ENCODE measurements at regions not wholly inside any gene's neighbourhood (a gene's known extent, or its start where the extent isn't known, plus 50 kb on each side); places are given as distances from the start of the nearest gene placed in this dataset.

- Histone ChIP-seq H3K27ac (no peak overlapping the region), H3K4me3 (no peak overlapping the region), H3K36me3 (ENCODE audit: insufficient read depth, low read length) (no peaks in the 10 kb centered on the region), H3K9me3 (ENCODE audit: low read depth, low read length) (no peaks in the 10 kb centered on the region), H3K9ac (ENCODE audit: insufficient read length) (no peak overlapping the region)
- no peak for TF ChIP-seq EZH2 (IDR thresholded peaks at IDR 0.05)
- no peak for TF ChIP-seq FOXP2 (optimal IDR thresholded peaks at IDR 0.05; ENCODE audit: control extremely low read depth, extremely low read length, insufficient read depth)
- TF ChIP-seq POLR2AphosphoS5 (IDR thresholded peaks at IDR 0.05; ENCODE audit: borderline replicate concordance, low read depth, low read length): no peak
- DNase-seq (ENCODE audit: low read depth, low spot score): no peak
These were observed 119.3 kb upstream of the AP1S2 start for GRCh38 chrX:15973946-15974345.

GRCh38 chrX:15973299-15973698 is 118.7 kb upstream of the AP1S2 start:
- Histone ChIP-seq H3K36me3 (ENCODE audit: insufficient read depth, low read length) (no peaks in the 10 kb centered on the region), H3K27ac (no peak overlapping the region), H3K9me3 (ENCODE audit: low read depth, low read length) (no peaks in the 10 kb centered on the region), H3K9ac (ENCODE audit: insufficient read length) (no peak overlapping the region), H3K4me3 (no peak overlapping the region)
- DNase-seq (ENCODE audit: low read depth, low spot score): no peak
- TF ChIP-seq POLR2AphosphoS5 (IDR thresholded peaks at IDR 0.05; ENCODE audit: borderline replicate concordance, low read depth, low read length) (no peak), EZH2 (IDR thresholded peaks at IDR 0.05) (no peak), FOXP2 (optimal IDR thresholded peaks at IDR 0.05; ENCODE audit: control extremely low read depth, extremely low read length, insufficient read depth) (no peak)

GRCh38 chrX:15971696-15972095 is 117.1 kb upstream of the AP1S2 start:
- no peaks in the 10 kb centered on the region for H3K36me3 ChIP-seq (ENCODE audit: insufficient read depth, low read length)
- no peak for TF ChIP-seq POLR2AphosphoS5 (IDR thresholded peaks at IDR 0.05; ENCODE audit: borderline replicate concordance, low read depth, low read length)
- TF ChIP-seq FOXP2 (optimal IDR thresholded peaks at IDR 0.05; ENCODE audit: control extremely low read depth, extremely low read length, insufficient read depth): no peak
- no peak for TF ChIP-seq EZH2 (IDR thresholded peaks at IDR 0.05)
- no peak for DNase-seq (ENCODE audit: low read depth, low spot score)
- H3K27ac ChIP-seq: no peak overlapping the region
- no peaks in the 10 kb centered on the region for H3K9me3 ChIP-seq (ENCODE audit: low read depth, low read length)
- H3K9ac ChIP-seq (ENCODE audit: insufficient read length): no peak overlapping the region
- H3K4me3 ChIP-seq: no peak overlapping the region

GRCh38 chrX:15963858-15964257 is 109.2 kb upstream of the AP1S2 start:
- Histone ChIP-seq H3K4me3 (no peak overlapping the region), H3K36me3 (ENCODE audit: insufficient read depth, low read length) (no peaks in the 10 kb centered on the region), H3K9me3 (ENCODE audit: low read depth, low read length) (no peaks in the 10 kb centered on the region), H3K9ac (ENCODE audit: insufficient read length) (no peak overlapping the region), H3K27ac (no peak overlapping the region)
- TF ChIP-seq EZH2 (IDR thresholded peaks at IDR 0.05): no peak
- TF ChIP-seq POLR2AphosphoS5 (IDR thresholded peaks at IDR 0.05; ENCODE audit: borderline replicate concordance, low read depth, low read length): no peak
- no peak for TF ChIP-seq FOXP2 (optimal IDR thresholded peaks at IDR 0.05; ENCODE audit: control extremely low read depth, extremely low read length, insufficient read depth)
- no peak for DNase-seq (ENCODE audit: low read depth, low spot score)

- no peak for TF ChIP-seq POLR2AphosphoS5 (IDR thresholded peaks at IDR 0.05; ENCODE audit: borderline replicate concordance, low read depth, low read length)
- no peak for TF ChIP-seq EZH2 (IDR thresholded peaks at IDR 0.05)
- no peak for TF ChIP-seq FOXP2 (optimal IDR thresholded peaks at IDR 0.05; ENCODE audit: control extremely low read depth, extremely low read length, insufficient read depth)
- no peak for DNase-seq (ENCODE audit: low read depth, low spot score)
- no peak overlapping the region for H3K4me3 ChIP-seq
- H3K9ac ChIP-seq (ENCODE audit: insufficient read length): no peak overlapping the region
- H3K36me3 ChIP-seq (ENCODE audit: insufficient read depth, low read length): no peaks in the 10 kb centered on the region
- H3K27ac ChIP-seq: no peak overlapping the region
- no peaks in the 10 kb centered on the region for H3K9me3 ChIP-seq (ENCODE audit: low read depth, low read length)
These were observed 105.6 kb upstream of the AP1S2 start for GRCh38 chrX:15960237-15960636.

- Histone ChIP-seq H3K4me3 (no peak overlapping the region), H3K36me3 (ENCODE audit: insufficient read depth, low read length) (no peaks in the 10 kb centered on the region), H3K9ac (ENCODE audit: insufficient read length) (no peak overlapping the region), H3K9me3 (ENCODE audit: low read depth, low read length) (no peaks in the 10 kb centered on the region), H3K27ac (no peak overlapping the region)
- TF ChIP-seq EZH2 (IDR thresholded peaks at IDR 0.05): no peak
- TF ChIP-seq POLR2AphosphoS5 (IDR thresholded peaks at IDR 0.05; ENCODE audit: borderline replicate concordance, low read depth, low read length): no peak
- TF ChIP-seq FOXP2 (optimal IDR thresholded peaks at IDR 0.05; ENCODE audit: control extremely low read depth, extremely low read length, insufficient read depth): no peak
- no peak for DNase-seq (ENCODE audit: low read depth, low spot score)
These were observed 102.1 kb upstream of the AP1S2 start for GRCh38 chrX:15956681-15957080.

- TF ChIP-seq POLR2AphosphoS5 (IDR thresholded peaks at IDR 0.05; ENCODE audit: borderline replicate concordance, low read depth, low read length) (no peak), FOXP2 (optimal IDR thresholded peaks at IDR 0.05; ENCODE audit: control extremely low read depth, extremely low read length, insufficient read depth) (no peak), EZH2 (IDR thresholded peaks at IDR 0.05) (no peak)
- H3K36me3 ChIP-seq (ENCODE audit: insufficient read depth, low read length): no peaks in the 10 kb centered on the region
- no peak for DNase-seq (ENCODE audit: low read depth, low spot score)
These were observed 99.2 kb upstream of the AP1S2 start for GRCh38 chrX:15953801-15954200.

GRCh38 chrX:15952212-15952611 is 97.6 kb upstream of the AP1S2 start:
- DNase-seq (ENCODE audit: low read depth, low spot score): no peak
- Histone ChIP-seq H3K9ac (ENCODE audit: insufficient read length) (no peak overlapping the region), H3K4me3 (no peak overlapping the region), H3K9me3 (ENCODE audit: low read depth, low read length) (no peaks in the 10 kb centered on the region), H3K36me3 (ENCODE audit: insufficient read depth, low read length) (no peaks in the 10 kb centered on the region), H3K27ac (no peak overlapping the region)
- no peak for TF ChIP-seq FOXP2 (optimal IDR thresholded peaks at IDR 0.05; ENCODE audit: control extremely low read depth, extremely low read length, insufficient read depth)
- TF ChIP-seq EZH2 (IDR thresholded peaks at IDR 0.05): no peak
- TF ChIP-seq POLR2AphosphoS5 (IDR thresholded peaks at IDR 0.05; ENCODE audit: borderline replicate concordance, low read depth, low read length): no peak

More at GRCh38 chrX:15953801-15954200, 99.2 kb upstream of the AP1S2 start:
- Histone ChIP-seq H3K9me3 (ENCODE audit: low read depth, low read length) (no peaks in the 10 kb centered on the region), H3K4me3 (no peak overlapping the region), H3K9ac (ENCODE audit: insufficient read length) (no peak overlapping the region), H3K27ac (no peak overlapping the region)

- DNase-seq (ENCODE audit: low read depth, low spot score): no peak
These were observed 93.7 kb upstream of the AP1S2 start for GRCh38 chrX:15948318-15948660.

More at GRCh38 chrX:15948318-15948660, 93.7 kb upstream of the AP1S2 start:
- TF ChIP-seq FOXP2 (optimal IDR thresholded peaks at IDR 0.05; ENCODE audit: control extremely low read depth, extremely low read length, insufficient read depth): no peak
- TF ChIP-seq POLR2AphosphoS5 (IDR thresholded peaks at IDR 0.05; ENCODE audit: borderline replicate concordance, low read depth, low read length): no peak
- TF ChIP-seq EZH2 (IDR thresholded peaks at IDR 0.05): no peak
- H3K9ac ChIP-seq (ENCODE audit: insufficient read length): no peak overlapping the region
- H3K9me3 ChIP-seq (ENCODE audit: low read depth, low read length): no peaks in the 10 kb centered on the region
- no peak overlapping the region for H3K4me3 ChIP-seq
- H3K27ac ChIP-seq: no peak overlapping the region
- no peaks in the 10 kb centered on the region for H3K36me3 ChIP-seq (ENCODE audit: insufficient read depth, low read length)

Measured in SK-N-MC (cell line).